C4-2B (cell line): ENCODE measurements at regions not wholly inside any gene's neighbourhood (a gene's known extent, or its start where the extent isn't known, plus 50 kb on each side); places are given as distances from the start of the nearest gene placed in this dataset.

Experiments used
- CTCF ChIP-seq: fragments of 450-650 bp; conservative IDR thresholded peaks from 2 replicates; pipeline ENCODE4 v1.5.1; 2017; ENCODE audit warnings: mild to moderate bottlenecking
- ZFX ChIP-seq: fragments of 450-650 bp; IDR thresholded peaks from 2 replicates; pipeline ENCODE4 v1.6.1; 2017

GRCh38 chr2:58740426-58740825 lies 499.3 kb upstream of the FANCL start:
- TF ChIP-seq CTCF (no peak), ZFX (no peak)
